GM18909 (cell line): ENCODE measurements at regions not wholly inside any gene's neighbourhood (a gene's known extent, or its start where the extent isn't known, plus 50 kb on each side); places are given as distances from the start of the nearest gene placed in this dataset.
"Not testable (repeated sequence)": the region's sequence is repeated elsewhere in the genome, so short reads cannot be mapped to it uniquely, and the experiment has no call there.

Experiments used
- ATAC-seq: cut with Tn5 transposase; IDR thresholded peaks from one replicate; pipeline ENCODE4 v1.9.1; 2021; ENCODE audit warnings: mild to moderate bottlenecking; ENCODE audit not compliant: unreplicated experiment, poor library complexity

DNA sequence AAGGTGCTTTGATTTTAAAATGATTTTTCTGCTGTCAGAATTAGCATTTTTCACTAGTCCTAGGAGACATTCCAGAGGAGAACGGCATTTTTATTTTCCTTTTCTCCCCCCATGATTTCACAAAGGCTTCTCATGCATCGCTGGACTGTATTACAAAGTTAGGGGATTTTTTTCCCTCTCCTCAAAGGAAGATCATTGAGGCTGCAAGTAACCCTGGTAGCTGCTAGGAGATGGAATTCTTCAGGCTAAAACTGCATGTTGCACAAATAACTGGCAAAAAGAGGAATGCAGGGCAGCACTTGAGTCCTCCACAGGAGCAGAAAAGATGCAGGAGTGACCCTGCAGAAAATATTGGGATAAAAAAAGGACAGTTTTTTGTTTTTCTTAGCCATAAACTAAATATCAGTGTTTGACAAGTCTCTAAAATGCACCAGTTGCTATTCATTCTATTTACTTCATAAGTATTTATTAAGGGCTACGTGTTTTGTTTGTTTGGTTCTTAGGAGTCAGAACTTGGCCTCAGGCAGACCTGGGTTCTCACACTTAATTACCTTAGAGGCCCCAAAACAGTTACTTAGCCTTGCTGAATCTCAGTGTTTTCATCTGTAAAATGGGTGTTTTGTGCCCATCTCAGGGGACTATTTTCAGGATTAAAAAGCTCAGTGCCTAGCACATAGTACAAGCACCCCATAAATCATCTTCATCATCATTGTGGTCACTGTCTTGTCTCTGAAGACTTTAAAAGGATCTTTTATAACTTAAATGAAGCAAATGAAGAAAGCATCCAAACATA lies 144.5 kb upstream of the ID4 start:
- no peak for ATAC-seq

DNA sequence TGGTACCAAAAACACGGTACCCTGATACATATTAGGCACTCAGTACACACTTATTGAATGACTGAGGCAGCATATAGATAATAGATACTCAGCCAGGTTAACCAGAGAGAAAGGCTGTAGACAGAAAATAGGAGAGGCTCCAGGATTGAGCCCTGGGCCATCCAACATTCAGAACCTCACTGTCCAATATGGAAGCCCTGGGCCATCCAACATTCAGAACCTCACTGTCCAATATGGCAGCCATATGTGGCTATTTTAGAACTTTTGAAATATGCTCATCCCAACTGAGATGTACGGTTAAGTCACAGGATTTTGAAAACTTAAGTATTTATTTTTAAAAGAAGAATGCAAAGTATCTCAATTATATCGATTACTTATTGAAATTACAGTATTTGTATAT lies 142.5 kb upstream of the ID4 start:
- ATAC-seq, result no peak

DNA sequence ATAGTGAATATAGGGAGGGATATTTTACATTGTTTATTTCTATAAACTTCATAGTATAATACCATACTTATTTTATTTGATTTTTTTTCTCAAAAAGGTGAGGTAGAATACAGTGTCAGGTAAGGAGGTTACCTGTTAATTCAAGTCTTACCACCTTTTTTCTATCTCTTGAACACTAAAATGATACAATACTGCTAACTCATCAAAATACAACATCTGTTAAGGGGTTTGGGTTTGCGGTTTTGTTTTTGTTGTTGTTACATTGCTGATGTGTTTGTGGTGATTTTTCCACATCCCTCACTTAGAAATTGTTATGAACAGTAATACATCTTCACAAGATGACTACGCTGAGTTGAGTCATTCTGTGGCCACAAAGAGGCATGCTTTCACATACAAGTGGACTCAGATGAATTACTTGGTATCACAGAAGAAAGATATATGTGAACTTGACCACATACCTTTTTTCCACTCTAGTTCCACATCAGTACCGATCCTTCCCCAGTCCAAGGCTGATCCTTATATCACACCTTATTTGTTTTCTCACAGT lies 139.4 kb upstream of the ID4 start:
- ATAC-seq, result no peak

DNA sequence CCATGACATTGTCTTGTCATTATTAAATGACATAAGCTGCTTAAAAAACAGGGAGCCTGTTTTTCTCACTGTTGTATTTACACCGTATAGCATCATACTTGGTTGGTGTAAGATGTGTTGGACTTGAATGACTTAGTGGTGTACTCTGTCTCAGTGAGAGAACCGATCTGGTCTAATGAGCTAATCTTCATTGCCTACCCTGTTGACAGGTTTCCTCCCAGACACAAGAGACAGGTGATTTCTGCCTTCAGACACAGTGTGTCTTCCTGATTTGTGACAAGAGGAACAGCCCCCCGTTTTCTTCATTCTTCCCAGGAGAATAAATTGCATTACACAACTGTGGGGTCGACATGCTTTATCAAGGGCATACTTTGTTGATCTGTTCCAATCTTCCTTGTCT lies 137.2 kb upstream of the ID4 start:
- no peak for ATAC-seq

DNA sequence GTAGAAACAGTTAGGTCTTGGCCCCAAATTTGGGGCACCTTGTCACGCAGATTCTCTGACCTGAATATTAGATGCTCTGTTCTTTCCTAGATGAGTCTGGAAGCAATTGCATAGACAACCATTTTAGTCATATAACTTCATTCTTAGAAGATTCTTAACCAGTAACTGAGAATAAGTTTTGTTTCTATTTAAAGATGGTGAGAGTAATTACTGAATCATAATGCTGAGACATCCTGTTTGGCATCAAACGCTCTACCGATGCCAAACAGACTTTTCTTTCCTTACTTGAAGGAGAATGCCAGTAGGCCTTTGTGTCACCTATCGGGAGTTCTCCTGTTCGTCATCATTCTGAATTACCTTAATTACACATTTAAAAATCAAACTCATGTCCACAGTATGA lies 131.6 kb upstream of the ID4 start:
- ATAC-seq, result no peak

DNA sequence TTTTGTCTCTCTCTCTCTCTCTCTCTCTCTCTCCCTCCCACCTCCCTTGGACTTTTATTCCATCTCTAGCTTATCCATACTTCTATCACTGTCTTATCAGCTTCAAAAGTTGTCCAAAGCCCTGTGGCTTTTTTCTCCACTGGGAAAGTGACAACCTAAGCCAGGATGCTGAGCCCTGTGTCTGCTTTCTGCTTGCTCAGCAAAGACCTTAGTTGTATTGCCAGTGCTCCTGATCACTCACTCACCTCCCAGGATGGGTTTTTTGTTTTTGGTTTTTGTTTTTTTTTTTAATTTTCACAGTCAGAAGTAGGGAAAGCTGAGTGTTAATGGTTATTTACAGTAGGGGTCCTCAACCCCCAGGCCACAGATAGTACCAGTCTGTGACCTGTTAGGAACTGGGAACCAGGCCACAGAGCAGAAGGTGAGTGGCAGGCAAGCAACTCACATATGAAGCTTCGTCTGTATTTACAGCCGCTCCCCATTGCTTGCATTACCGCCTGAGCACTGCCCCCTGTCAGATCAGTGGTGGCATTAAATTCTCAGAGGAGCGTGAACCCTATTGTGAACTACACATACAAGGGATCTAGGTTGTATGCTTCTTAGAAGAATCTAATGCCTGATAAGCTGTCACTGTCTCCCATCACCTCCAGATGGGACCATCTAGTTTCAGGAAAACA lies 125.0 kb upstream of the ID4 start:
- ATAC-seq, result no peak

DNA sequence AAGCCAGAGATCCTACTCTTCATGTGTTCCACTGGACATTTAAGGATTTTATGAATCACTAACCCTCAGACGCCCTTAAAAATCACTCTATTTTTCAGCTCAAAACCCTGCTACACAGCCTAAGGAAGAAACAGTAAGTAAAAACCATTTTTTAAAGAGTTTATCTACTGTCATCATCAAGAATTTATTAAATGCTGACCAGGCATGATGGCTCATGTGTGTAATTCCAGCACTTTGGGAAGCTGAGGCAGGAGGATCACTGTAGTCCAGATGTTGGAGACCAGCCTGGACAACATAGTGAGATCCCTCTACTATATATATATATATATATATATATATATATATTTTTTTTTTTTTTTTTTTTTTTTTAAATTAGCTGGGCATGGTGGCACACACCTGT lies 124.2 kb upstream of the ID4 start:
- no peak for ATAC-seq

DNA sequence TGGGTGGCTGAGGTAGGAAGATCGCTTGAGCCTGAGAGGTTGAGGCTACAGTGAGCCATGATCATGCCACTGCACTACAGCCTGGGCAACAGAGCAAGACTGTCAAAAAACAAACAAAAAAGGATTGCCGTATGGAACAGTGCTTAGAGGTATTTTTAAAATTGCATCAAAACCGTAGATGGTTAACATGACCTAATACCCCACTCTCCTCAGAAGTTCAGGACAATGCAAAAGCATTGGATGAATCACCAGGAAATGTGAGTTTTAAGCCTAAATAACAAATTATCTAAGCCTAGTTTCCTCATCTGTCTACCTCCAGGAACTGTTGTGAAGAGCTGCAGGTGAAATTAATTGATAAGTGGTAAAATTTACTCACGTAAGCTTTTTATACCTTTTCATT lies 123.8 kb upstream of the ID4 start:
- no peak for ATAC-seq

DNA sequence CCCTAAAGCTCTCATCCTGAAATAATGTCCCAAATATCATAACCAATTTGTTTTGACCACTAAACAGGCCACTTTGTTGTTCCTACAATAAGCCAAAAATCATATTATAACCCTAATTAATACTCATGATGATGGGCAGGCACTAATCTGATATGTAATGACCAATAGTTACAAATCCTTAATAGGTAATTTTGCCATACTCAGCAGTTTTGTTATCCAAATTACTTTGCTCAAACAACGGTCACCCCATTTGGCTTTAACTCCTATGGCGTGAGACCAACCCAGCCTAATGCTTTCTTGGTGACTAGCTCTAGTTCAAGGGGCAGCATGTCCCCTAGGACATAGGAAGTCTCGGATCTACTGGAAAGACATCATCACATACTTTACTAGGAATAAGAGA lies 123.2 kb upstream of the ID4 start:
- no peak for ATAC-seq

DNA sequence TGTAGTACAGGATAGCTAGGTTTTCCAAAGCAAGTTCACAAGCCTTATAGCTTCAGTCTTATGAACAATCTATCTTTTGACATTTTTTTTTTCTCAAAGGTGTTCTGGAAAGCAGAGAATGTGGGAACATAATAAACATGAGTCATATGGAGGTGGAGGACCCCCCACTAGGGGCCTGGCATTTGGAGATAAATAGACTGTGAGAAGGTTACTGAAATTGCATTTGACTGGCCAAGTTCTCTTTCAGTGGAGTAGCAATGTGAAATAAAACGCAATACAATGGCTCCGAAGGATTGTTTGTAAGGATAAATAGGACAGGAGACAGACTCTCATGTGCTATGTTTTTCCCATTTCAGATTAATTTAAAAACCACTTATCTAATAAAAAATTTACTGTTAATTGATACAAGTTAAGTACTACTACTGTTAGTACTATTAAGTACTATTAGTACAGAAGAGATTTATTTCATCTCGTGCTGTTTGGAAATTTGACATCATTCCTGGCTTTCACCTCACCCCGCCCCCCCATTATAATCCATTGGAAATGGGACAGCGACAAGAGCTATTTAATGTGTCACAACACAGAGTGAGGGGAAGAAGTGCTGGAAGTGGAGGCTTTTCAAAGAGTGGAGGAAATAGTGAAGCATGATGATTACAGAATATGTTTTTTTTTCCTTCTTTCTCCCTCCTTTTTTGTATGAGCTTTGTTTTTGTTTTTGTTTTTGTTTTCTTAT lies 122.6 kb upstream of the ID4 start:
- ATAC-seq, result no peak

DNA sequence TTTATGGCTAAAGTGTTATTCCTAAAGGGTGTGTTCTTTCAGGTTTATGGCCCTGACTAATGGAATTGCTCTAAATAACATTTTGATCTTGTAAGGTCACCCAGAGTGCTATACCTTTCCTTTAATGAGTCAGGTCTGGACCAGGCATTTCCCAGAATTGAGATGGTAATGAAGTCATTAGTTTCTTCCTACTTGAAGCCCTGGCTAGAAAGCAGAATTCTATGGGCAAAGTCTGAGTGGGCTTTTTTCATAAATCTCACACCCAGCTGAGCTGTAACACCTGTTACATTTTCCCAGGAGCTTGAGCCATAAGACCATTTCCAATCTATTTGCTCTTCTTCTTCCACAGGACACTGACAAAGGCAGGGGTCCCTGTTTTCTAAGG lies 122.0 kb upstream of the ID4 start:
- ATAC-seq, result no peak

DNA sequence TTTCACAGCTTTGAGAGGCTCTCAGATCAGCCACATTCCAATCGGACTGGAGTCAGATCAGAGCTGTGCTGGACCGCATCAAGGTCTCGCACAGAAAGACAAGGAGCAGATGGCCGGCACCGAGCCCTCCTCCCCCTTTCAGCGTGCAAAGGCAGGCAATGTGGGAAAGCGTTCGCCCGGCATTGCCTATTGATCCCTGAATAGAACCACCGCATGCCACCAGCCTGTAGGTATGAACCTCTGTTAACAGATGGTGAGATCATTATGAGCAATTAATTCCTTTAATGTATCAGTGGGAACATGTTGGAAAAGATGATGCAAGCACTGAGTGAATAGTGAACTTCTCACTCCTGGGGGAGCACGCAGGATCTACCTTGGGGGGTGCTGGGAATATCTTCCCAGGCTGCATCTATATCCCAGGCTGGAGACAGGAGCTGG lies 117.5 kb upstream of the ID4 start:
- no peak for ATAC-seq

DNA sequence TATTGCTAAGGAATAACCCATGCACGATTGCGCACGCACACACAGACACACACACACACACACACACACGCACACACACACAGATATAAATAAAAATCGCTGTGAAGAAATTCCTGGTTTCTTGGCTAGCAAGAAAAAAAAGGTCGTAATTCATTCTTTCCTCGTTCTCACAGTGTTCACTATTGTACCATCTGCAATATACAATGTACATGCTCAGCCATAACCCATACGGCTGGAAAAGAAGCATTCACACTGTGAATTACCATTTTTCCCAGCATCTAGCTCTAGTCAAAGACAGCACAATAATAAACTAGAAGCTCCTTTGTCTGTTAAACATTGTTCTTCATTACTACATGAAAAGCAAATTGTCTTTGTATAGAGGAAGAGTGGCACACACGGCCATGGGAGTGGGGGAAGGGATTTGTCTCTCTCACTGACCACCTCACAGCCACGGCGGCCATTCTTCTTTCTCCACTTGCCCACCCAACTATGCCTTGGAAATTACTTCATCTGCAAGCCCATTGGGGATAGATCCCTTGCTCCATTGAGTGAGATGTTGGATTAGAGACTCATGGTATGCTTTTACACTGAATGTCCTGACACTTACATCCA lies 115.3 kb upstream of the ID4 start:
- ATAC-seq, result no peak

DNA sequence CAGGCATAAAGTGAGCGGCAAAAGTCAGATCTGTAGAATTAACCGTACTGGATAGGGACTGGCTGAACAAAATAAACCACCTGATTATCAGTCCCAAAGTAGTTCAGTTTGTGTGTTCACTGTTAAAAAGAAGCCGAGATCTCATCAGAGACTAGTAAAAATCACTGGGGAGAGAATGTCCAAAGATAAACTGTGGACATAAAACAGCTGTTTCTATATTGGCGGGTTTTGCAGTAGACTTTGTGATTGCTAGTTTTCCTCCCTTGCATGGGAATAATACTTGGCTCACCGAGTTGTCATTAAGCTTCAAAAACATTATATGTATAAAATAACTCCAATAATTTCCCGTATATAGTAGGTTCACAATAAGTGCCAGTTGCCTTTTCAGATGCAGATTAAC lies 114.2 kb upstream of the ID4 start:
- ATAC-seq, result no peak

DNA sequence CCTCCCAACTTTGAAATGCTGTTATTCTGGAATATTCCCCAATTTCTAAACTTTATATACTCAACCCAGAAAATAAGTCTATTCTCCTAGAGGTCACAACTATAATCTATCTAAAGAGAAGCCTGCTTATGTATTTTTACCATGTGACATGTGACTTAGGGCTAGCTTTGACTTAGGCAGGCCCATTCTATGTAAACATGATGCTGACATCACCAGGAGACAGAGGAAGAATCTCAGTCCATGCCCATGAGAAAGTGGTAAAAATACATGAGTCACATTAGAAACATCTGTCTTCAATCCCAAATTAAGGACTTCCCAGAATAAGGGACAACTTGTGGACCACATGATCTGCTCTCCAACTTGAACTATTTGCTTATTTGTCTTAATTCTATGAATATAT lies 113.6 kb upstream of the ID4 start:
- ATAC-seq, result no peak

DNA sequence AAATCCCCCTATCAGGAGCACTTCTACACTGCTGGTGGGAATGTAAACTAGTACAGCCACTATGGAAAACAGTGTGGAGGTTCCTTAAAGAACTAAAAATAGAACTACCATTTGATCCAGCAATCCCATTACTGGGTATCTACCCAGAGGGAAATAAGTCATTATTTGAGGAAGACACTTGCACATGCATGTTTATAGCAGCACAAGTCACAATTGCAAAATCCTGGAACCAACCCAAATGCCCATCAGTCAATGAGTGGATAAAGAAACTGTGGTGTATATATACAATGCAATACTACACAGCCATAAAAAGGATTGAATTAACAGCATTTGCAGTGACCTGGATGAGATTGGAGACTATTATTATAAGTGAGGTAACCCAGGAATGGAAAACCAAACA lies 111.7 kb upstream of the ID4 start:
- not testable (repeated sequence) for ATAC-seq

DNA sequence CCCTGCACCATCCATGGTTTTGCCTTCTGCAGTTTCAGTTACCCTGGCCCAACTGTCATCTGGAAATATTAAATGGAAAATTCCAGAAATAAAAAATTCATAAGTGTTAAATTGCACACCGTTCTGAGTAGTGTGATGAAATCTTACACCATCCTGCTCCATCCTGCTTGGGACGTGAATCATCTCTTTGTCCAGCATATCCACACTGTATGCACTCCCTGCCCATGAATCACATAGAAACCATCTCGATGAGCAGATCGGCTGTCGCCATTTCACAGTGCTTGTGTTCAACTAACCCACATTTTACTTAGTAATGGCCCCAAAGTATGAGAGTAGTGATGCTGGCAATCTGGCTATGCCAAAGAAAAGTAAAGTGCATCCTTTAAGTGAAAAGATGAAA lies 105.9 kb upstream of the ID4 start:
- ATAC-seq, result no peak

DNA sequence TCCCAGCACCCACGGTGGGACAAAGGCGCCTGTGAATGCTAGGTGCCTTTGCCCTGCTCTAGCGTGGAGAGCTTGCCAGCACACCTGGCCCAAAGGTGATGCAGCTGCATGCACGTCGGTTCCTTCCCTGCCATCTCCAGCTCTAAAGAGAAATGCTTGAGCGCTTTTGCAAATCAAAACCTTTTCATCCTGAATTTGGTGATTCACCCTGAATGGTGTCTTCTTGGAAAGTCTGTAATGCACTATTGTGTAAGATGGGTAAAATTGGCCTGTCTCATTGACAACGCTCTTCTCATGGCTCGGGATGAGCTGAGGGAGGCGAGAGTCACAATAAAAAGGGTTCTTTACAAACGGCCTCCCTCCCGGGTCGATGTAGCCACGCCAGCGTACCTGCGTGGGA lies 103.1 kb upstream of the ID4 start:
- no peak for ATAC-seq

DNA sequence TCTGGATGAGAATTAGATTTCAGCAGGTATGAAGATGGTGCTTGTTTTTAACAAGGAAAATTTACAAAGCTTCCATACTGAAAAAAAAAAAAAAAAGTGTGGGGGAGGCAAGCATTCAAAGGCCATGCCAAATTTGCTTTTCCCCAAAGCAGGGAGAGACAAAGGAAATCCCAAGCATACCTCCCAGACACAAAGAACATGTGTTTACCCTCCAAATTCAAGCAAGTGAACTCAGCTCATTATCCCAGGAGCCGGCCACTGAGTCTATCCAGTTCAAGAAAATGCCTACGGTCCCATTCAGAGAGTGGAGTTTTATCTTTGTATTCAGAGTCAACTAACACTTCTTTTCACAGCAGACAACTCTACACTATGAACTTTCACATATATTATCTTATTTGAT lies 102.7 kb upstream of the ID4 start:
- ATAC-seq, result no peak

DNA sequence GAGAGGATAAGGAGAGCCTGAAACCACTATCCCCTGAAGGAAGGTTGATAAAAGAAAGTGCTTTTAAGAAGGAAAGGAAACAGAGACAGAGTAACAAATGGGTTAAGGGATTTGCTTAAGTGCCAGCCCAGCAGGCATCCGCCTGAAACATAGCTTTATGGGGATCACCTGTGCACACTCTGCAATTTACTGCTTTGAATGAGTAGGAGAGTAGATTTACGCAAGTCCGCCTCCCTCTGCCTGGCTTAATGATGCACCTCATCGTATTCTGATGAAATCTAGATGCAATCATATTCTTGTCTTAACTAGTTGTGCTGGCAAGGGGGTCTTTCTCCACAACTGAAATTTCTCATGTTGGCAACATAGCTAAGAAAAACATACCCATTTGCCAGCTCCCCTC lies 101.1 kb upstream of the ID4 start:
- ATAC-seq, result no peak

DNA sequence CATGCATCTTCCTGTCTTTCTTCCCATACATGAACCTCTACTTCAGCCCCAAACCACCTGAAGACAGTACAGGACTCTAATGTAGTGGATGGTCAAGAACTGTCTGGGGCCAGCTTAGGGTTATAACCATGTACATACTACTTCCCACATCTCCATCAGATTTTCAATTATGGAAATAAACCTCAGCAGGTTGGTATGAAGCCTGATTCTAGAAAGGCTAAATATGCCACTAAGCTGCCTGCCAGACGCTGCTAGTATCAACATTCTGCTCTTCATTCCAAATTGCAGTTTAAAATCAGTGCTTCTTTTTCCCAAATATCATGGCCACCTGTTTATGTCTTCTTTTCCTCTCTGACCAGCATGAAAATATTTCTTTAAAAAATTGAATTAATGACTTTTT lies 99.2 kb upstream of the ID4 start:
- ATAC-seq, result no peak
